ENCODE measurements at regions not wholly inside any gene's neighbourhood (a gene's known extent, or its start where the extent isn't known, plus 50 kb on each side); places are given as distances from the start of the nearest gene placed in this dataset.

DNA sequence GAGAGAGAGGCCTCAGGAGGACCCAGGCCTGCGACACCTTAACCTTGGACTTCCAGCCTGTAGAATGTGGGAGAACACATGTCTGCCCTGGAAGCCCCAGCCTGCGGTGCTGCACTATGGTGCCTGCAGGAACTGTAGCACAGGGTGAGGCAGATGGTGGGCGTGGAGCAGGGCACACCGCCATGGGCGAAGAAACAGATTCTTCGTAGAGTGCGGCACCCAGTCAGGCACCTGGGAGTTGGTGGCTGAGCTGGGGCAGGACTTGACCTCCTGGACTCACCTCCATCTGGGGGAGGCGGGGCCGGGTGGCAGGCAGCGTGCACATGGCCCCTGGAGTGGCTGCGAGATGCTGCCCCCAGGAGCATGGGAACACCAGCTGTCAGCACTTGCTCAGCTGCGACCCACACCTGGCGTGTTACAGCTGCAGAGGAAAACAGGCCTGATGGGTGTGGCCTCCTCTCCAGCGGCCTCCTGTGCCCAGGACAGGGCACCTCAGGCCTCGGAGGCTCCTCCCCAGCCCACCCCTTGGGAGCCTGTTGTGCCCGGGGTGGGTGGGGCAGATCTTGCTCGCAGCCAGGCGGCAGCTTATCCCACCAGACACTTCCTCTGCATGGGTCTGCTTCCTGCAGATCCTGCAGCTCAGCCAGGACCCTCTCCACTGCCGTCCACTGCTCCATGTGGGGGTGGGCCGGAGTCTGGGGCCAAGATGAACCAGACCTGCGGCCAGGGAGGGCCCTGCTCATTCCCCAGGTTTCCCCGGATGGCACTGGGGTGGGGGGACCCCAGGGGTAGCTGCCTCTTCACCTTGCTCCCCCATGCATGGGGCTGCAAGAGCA is 80.4 kb downstream of the MYEOV start:
- TF ChIP-seq POLR2A (IDR thresholded peaks at IDR 0.05; ENCODE audit: low read depth, low read length) (no peak), POLR2AphosphoS5 (IDR thresholded peaks at IDR 0.05; ENCODE audit: low read depth, low read length) (no peak), TAF1 (IDR thresholded peaks at IDR 0.05; ENCODE audit: low read depth, low read length) (no peak)

All from GM12891 (cell line).